Activated CD4-positive, CD25-positive, alpha-beta regulatory T cell treated with anti-CD3 and anti-CD28 coated beads, Interleukin-2, amount 50 U/mL, for 72 hours (primary cell): ENCODE measurements at regions not wholly inside any gene's neighbourhood (a gene's known extent, or its start where the extent isn't known, plus 50 kb on each side); places are given as distances from the start of the nearest gene placed in this dataset.
"Not testable (repeated sequence)": the region's sequence is repeated elsewhere in the genome, so short reads cannot be mapped to it uniquely, and the experiment has no call there.

Experiments
- DNase-seq: peaks from one replicate; pipeline ENCODE4 v3.0.0; 2021

- DNase-seq = no peak
These were observed 192.4 kb upstream of the SLC16A7 start for GRCh38 chr12:59403259-59403932.

- DNase-seq = no peak
These were observed 194.0 kb upstream of the SLC16A7 start for GRCh38 chr12:59401862-59402261.

- no peak for DNase-seq
These were observed 197.7 kb upstream of the SLC16A7 start for GRCh38 chr12:59398164-59398563.

- DNase-seq = no peak
These were observed 198.9 kb upstream of the SLC16A7 start for GRCh38 chr12:59396919-59397318.

GRCh38 chr12:59396519-59396918 lies 199.3 kb upstream of the SLC16A7 start:
- DNase-seq = no peak

- not testable (repeated sequence) for DNase-seq
These were observed 200.5 kb upstream of the SLC16A7 start for GRCh38 chr12:59395310-59395709.

GRCh38 chr12:59393506-59393905 lies 202.3 kb upstream of the SLC16A7 start:
- DNase-seq = no peak

- no peak for DNase-seq
These were observed 205.8 kb upstream of the SLC16A7 start for GRCh38 chr12:59389968-59390576.

GRCh38 chr12:59388694-59389093 lies 207.1 kb upstream of the SLC16A7 start:
- DNase-seq = no peak

GRCh38 chr12:59388176-59388575 lies 207.7 kb upstream of the SLC16A7 start:
- DNase-seq = no peak

GRCh38 chr12:59386236-59386635 lies 209.6 kb upstream of the SLC16A7 start:
- no peak for DNase-seq

GRCh38 chr12:59383079-59383822 lies 212.6 kb upstream of the SLC16A7 start:
- no peak for DNase-seq

GRCh38 chr12:59382282-59383078 lies 213.3 kb upstream of the SLC16A7 start:
- no peak for DNase-seq

- DNase-seq = no peak
These were observed 214.7 kb upstream of the SLC16A7 start for GRCh38 chr12:59381106-59381505.

- DNase-seq = no peak
These were observed 220.2 kb upstream of the SLC16A7 start for GRCh38 chr12:59375633-59376032.

- DNase-seq = no peak
These were observed 221.0 kb upstream of the SLC16A7 start for GRCh38 chr12:59374783-59375182.

- DNase-seq = no peak
These were observed 222.9 kb upstream of the SLC16A7 start for GRCh38 chr12:59372956-59373355.

GRCh38 chr12:59370933-59371332 lies 224.9 kb upstream of the SLC16A7 start:
- DNase-seq = no peak

GRCh38 chr12:59365133-59365532 lies 230.7 kb upstream of the SLC16A7 start:
- DNase-seq = no peak

- no peak for DNase-seq
These were observed 238.0 kb upstream of the SLC16A7 start for GRCh38 chr12:59357811-59358210.

- not testable (repeated sequence) for DNase-seq
These were observed 249.6 kb upstream of the SLC16A7 start for GRCh38 chr12:59346248-59346647.

- DNase-seq = no peak
These were observed 250.4 kb upstream of the SLC16A7 start for GRCh38 chr12:59345406-59345805.

- DNase-seq = no peak
These were observed 251.6 kb upstream of the SLC16A7 start for GRCh38 chr12:59344224-59344623.
